ENCODE measurements at regions not wholly inside any gene's neighbourhood (a gene's known extent, or its start where the extent isn't known, plus 50 kb on each side); places are given as distances from the start of the nearest gene placed in this dataset.

DNA sequence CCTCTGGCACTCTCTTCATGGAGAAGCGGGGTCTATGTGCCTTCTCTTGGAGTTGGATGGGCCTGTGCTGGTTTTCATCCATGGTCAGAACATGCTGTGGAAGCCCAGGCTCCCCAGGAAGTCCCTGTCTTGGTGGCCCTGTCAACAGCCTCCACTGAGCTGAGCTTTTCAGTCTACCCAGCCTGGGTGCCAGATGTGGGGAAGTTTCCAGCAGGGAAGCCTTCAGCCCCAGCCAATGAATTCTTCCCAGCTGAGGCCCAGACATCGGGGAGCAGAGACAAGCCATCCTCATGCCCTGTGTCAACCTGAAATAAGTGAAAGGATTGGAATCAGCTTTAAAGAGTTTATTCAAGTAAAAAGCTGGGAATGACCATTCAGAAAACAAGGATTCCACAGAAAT is 75.1 kb upstream of the PGBD5 start:
- Mint-ChIP-seq H3K27me3 (ENCODE audit: unreplicated experiment) (peaks cover 21% of the 10 kb centered on the region), H3K36me3 (ENCODE audit: unreplicated experiment) (no peaks in the 10 kb centered on the region), H3K9me3 (ENCODE audit: unreplicated experiment) (peaks cover 8% of the 10 kb centered on the region), H3K27ac (ENCODE audit: unreplicated experiment) (no peak overlapping the region), H3K4me3 (ENCODE audit: unreplicated experiment) (no peak overlapping the region), H3K4me1 (ENCODE audit: unreplicated experiment) (peaks cover 18% of the 10 kb centered on the region)
- DNase-seq (ENCODE audit: extremely low spot score, unreplicated experiment), result no peak
- TF ChIP-seq, protein P1, sequence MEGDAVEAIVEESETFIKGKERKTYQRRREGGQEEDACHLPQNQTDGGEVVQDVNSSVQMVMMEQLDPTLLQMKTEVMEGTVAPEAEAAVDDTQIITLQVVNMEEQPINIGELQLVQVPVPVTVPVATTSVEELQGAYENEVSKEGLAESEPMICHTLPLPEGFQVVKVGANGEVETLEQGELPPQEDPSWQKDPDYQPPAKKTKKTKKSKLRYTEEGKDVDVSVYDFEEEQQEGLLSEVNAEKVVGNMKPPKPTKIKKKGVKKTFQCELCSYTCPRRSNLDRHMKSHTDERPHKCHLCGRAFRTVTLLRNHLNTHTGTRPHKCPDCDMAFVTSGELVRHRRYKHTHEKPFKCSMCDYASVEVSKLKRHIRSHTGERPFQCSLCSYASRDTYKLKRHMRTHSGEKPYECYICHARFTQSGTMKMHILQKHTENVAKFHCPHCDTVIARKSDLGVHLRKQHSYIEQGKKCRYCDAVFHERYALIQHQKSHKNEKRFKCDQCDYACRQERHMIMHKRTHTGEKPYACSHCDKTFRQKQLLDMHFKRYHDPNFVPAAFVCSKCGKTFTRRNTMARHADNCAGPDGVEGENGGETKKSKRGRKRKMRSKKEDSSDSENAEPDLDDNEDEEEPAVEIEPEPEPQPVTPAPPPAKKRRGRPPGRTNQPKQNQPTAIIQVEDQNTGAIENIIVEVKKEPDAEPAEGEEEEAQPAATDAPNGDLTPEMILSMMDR (IDR thresholded peaks at IDR 0.05), result no peak

DNA sequence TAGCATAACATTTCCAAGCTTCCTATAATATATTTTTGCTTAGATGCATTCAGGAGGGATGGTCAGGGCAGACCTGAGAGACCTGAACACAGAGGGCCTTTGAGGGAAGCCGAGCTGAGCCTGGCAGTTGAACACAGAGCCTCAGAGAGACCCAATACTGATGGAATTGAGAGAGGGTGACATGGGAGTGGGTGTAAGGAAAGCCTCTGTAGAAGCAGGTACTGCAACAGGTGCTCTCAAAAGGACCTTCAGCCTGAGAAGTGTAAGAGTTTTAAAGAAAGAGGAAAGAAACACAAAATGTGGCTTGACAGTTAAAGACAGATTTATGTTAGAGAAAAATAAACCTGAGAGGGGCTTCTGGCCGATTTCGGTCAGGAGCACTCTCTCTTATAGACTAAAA is 73.9 kb upstream of the PGBD5 start:
- no peak for DNase-seq (ENCODE audit: extremely low spot score, unreplicated experiment)
- no peak overlapping the region for H3K27ac Mint-ChIP-seq (ENCODE audit: unreplicated experiment)
- H3K9me3 Mint-ChIP-seq (ENCODE audit: unreplicated experiment), result peaks cover 8% of the 10 kb centered on the region
- peaks cover 13% of the 10 kb centered on the region for H3K4me1 Mint-ChIP-seq (ENCODE audit: unreplicated experiment)
- H3K4me3 Mint-ChIP-seq (ENCODE audit: unreplicated experiment), result no peak overlapping the region
- TF ChIP-seq, protein P1 (IDR thresholded peaks at IDR 0.05), result no peak
- H3K27me3 Mint-ChIP-seq (ENCODE audit: unreplicated experiment), result peaks cover 30% of the 10 kb centered on the region
- H3K36me3 Mint-ChIP-seq (ENCODE audit: unreplicated experiment), result no peaks in the 10 kb centered on the region

DNA sequence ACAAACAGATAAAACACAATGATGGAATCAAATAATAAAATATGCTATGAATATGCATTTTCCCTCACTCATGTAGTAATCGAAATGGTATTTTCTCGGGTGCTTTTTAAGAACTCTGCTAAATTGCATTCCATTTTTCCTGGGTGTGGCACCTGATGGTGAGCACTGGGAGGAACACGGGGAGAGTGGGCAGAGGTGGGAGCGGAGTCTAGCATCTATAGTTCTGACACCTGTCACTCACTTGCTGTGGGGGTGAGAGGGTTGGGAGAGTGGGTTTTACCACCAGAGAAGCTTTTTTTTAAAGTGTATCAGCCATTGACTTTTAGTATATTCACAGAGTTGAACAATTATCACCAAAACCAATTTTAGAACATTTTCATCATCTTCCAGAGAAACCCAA is 73.4 kb upstream of the PGBD5 start:
- Mint-ChIP-seq H3K36me3 (ENCODE audit: unreplicated experiment) (no peaks in the 10 kb centered on the region), H3K4me1 (ENCODE audit: unreplicated experiment) (peaks cover 7% of the 10 kb centered on the region), H3K9me3 (ENCODE audit: unreplicated experiment) (peaks cover 8% of the 10 kb centered on the region), H3K4me3 (ENCODE audit: unreplicated experiment) (no peak overlapping the region), H3K27ac (ENCODE audit: unreplicated experiment) (no peak overlapping the region), H3K27me3 (ENCODE audit: unreplicated experiment) (peaks cover 36% of the 10 kb centered on the region)
- no peak for DNase-seq (ENCODE audit: extremely low spot score, unreplicated experiment)
- TF ChIP-seq, protein P1 (IDR thresholded peaks at IDR 0.05), result no peak

DNA sequence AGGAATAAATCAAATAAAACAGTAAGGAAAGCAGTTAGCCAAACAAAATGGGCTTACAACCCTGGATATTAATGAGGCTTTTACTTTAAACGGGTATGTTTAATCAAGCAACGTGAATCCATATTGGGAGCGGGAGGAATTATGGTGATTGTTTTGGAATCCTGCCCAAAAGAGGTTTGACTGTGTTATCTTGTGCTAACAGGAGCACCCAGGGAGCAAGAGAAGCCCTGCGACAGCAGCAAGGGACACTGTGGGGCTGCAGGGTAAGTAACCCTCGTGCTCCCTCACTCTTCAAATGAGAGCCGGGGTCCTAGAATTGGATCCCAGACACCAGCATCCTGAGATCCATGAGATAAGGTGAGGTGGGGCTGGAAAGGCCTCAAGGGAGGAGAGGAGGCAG is 72.6 kb upstream of the PGBD5 start:
- Mint-ChIP-seq H3K27me3 (ENCODE audit: unreplicated experiment) (peaks cover 42% of the 10 kb centered on the region), H3K36me3 (ENCODE audit: unreplicated experiment) (no peaks in the 10 kb centered on the region), H3K9me3 (ENCODE audit: unreplicated experiment) (peaks cover 8% of the 10 kb centered on the region), H3K4me1 (ENCODE audit: unreplicated experiment) (peaks cover under 1% of the 10 kb centered on the region), H3K27ac (ENCODE audit: unreplicated experiment) (no peak overlapping the region), H3K4me3 (ENCODE audit: unreplicated experiment) (no peak overlapping the region)
- TF ChIP-seq, protein P1 (IDR thresholded peaks at IDR 0.05), result no peak
- no peak for DNase-seq (ENCODE audit: extremely low spot score, unreplicated experiment)

DNA sequence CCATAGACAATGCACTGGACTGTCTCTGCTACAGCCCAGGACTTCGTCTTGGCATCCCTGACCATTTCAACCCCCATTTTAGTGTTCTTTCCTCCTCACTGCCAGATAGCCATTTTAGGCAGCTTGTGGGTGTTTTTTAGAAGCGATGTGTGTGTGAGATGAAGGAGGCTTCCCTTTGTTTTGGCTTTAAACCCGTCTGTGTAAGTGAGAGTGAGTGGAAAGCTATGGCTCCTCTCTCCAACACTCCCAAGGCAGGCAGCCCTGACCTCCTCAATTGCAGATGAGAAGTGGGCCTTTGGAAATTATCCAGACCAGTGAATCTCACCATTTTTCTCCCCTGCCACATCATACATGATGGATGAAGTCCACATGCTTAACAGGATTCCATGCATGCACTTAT is 70.3 kb upstream of the PGBD5 start:
- Mint-ChIP-seq H3K27me3 (ENCODE audit: unreplicated experiment) (peaks cover 49% of the 10 kb centered on the region), H3K4me3 (ENCODE audit: unreplicated experiment) (no peak overlapping the region), H3K9me3 (ENCODE audit: unreplicated experiment) (peaks cover 8% of the 10 kb centered on the region), H3K4me1 (ENCODE audit: unreplicated experiment) (no peaks in the 10 kb centered on the region), H3K36me3 (ENCODE audit: unreplicated experiment) (no peaks in the 10 kb centered on the region), H3K27ac (ENCODE audit: unreplicated experiment) (no peak overlapping the region)
- DNase-seq (ENCODE audit: extremely low spot score, unreplicated experiment), result no peak
- TF ChIP-seq, protein P1 (IDR thresholded peaks at IDR 0.05), result no peak

Data from osteocyte (in vitro differentiated cells).